ENCODE measurements at regions not wholly inside any gene's neighbourhood (a gene's known extent, or its start where the extent isn't known, plus 50 kb on each side); places are given as distances from the start of the nearest gene placed in this dataset.

DNA sequence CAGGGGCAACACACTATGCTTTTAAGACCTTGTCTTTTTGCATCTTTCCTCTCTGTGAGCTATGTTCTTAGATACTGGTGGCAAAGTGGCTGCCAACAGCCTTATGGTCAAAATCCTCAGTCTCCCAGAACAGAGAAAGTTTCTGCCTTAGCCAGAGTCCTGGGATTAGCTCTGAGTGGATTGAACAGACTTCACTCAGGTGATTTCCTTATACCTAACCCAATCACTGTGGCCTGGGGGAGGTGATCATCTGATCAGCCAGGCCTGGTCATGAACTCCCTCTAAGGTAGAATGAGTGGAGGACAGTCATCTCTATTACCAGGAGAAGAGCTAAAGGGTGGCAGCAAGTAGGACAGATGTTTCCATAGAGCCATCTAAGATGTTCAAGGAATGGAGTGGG is 218.5 kb upstream of the E2F8 start:
- no peak for TF ChIP-seq SIN3A (IDR thresholded peaks at IDR 0.05; ENCODE audit: borderline replicate concordance, insufficient read depth, low read length)
- no peak for TF ChIP-seq POLR2AphosphoS5 (IDR thresholded peaks at IDR 0.05; ENCODE audit: low read depth, low read length)
- no peak for TF ChIP-seq TAF1 (IDR thresholded peaks at IDR 0.05; ENCODE audit: borderline replicate concordance, insufficient read depth, low read length)
- TF ChIP-seq FOXP2 (optimal IDR thresholded peaks at IDR 0.05; ENCODE audit: borderline replicate concordance, extremely low read depth, extremely low read length, insufficient read depth), result no peak
- TF ChIP-seq, protein P1, sequence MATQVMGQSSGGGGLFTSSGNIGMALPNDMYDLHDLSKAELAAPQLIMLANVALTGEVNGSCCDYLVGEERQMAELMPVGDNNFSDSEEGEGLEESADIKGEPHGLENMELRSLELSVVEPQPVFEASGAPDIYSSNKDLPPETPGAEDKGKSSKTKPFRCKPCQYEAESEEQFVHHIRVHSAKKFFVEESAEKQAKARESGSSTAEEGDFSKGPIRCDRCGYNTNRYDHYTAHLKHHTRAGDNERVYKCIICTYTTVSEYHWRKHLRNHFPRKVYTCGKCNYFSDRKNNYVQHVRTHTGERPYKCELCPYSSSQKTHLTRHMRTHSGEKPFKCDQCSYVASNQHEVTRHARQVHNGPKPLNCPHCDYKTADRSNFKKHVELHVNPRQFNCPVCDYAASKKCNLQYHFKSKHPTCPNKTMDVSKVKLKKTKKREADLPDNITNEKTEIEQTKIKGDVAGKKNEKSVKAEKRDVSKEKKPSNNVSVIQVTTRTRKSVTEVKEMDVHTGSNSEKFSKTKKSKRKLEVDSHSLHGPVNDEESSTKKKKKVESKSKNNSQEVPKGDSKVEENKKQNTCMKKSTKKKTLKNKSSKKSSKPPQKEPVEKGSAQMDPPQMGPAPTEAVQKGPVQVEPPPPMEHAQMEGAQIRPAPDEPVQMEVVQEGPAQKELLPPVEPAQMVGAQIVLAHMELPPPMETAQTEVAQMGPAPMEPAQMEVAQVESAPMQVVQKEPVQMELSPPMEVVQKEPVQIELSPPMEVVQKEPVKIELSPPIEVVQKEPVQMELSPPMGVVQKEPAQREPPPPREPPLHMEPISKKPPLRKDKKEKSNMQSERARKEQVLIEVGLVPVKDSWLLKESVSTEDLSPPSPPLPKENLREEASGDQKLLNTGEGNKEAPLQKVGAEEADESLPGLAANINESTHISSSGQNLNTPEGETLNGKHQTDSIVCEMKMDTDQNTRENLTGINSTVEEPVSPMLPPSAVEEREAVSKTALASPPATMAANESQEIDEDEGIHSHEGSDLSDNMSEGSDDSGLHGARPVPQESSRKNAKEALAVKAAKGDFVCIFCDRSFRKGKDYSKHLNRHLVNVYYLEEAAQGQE (IDR thresholded peaks at IDR 0.05; ENCODE audit: insufficient read depth in 1 of 2, low read depth in 2 of 2, low read length in 2 of 2), result no peak

DNA sequence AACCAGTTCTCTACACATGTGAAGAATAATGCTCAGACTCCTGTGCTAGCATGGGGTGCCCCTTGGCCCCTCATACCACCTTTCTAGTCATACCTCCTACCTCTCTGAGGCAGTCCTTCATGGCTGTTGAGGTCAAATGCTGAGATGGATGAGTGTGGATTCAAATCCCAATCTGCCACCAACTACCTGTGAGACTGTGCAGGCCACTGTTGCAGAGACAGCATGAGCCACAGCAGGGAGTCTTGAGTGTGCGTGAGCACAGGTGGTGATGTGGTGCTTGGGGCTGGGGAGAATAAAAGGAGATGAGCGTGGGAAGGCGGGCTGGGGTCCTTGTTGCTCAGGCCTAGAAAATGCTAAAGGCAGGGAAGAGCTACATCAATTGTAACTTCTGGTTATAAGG is 218.0 kb upstream of the E2F8 start:
- TF ChIP-seq, protein P1 (IDR thresholded peaks at IDR 0.05; ENCODE audit: insufficient read depth in 1 of 2, low read depth in 2 of 2, low read length in 2 of 2), result no peak
- TF ChIP-seq FOXP2 (optimal IDR thresholded peaks at IDR 0.05; ENCODE audit: borderline replicate concordance, extremely low read depth, extremely low read length, insufficient read depth), result no peak
- TF ChIP-seq POLR2AphosphoS5 (IDR thresholded peaks at IDR 0.05; ENCODE audit: low read depth, low read length), result no peak
- TF ChIP-seq SIN3A (IDR thresholded peaks at IDR 0.05; ENCODE audit: borderline replicate concordance, insufficient read depth, low read length), result no peak
- no peak for TF ChIP-seq TAF1 (IDR thresholded peaks at IDR 0.05; ENCODE audit: borderline replicate concordance, insufficient read depth, low read length)

DNA sequence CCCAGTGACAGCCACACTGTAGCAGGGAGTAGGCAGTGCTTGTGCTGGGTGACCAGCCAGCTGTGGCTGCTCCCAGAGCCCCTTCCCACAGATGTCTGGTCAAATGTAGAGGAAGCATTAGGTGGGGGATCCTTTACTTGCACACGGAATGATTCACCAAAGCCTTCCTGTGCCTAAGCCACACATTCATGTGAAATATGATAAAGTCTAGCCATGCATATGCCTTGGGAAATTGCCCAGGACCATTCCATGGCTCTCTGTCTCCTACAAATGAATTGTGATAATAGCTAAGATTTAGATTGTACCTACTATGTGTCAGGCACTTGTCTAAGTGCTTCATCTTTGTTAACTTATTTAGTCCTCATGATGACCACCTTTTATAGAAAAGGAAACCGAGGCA is 217.5 kb upstream of the E2F8 start:
- no peak for TF ChIP-seq POLR2AphosphoS5 (IDR thresholded peaks at IDR 0.05; ENCODE audit: low read depth, low read length)
- no peak for TF ChIP-seq TAF1 (IDR thresholded peaks at IDR 0.05; ENCODE audit: borderline replicate concordance, insufficient read depth, low read length)
- TF ChIP-seq, protein P1 (IDR thresholded peaks at IDR 0.05; ENCODE audit: insufficient read depth in 1 of 2, low read depth in 2 of 2, low read length in 2 of 2), result no peak
- TF ChIP-seq SIN3A (IDR thresholded peaks at IDR 0.05; ENCODE audit: borderline replicate concordance, insufficient read depth, low read length), result no peak
- TF ChIP-seq FOXP2 (optimal IDR thresholded peaks at IDR 0.05; ENCODE audit: borderline replicate concordance, extremely low read depth, extremely low read length, insufficient read depth), result no peak

DNA sequence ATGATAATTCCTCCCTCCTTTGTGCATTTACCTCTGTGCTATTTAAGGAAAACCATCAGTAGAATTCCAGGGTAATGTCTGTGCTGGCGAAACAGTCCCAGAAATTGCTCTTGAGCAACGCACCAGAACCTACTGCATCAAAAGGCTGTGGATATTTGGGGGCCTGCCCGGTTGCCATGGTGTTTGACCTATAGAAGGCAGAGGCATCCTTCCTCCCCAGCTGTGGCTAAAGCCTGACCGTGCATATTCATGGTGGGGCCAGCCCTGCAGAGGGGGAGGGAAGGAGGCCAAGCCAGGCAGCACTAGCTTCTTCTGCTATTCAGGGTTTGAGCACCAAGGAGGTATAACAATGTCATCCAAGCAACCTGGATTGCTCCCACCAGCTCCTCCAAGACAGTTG is 215.0 kb upstream of the E2F8 start:
- no peak for TF ChIP-seq POLR2AphosphoS5 (IDR thresholded peaks at IDR 0.05; ENCODE audit: low read depth, low read length)
- TF ChIP-seq TAF1 (IDR thresholded peaks at IDR 0.05; ENCODE audit: borderline replicate concordance, insufficient read depth, low read length), result no peak
- no peak for TF ChIP-seq FOXP2 (optimal IDR thresholded peaks at IDR 0.05; ENCODE audit: borderline replicate concordance, extremely low read depth, extremely low read length, insufficient read depth)
- TF ChIP-seq, protein P1 (IDR thresholded peaks at IDR 0.05; ENCODE audit: insufficient read depth in 1 of 2, low read depth in 2 of 2, low read length in 2 of 2), result no peak
- no peak for TF ChIP-seq SIN3A (IDR thresholded peaks at IDR 0.05; ENCODE audit: borderline replicate concordance, insufficient read depth, low read length)

All from PFSK-1 (cell line).